ENCODE measurements at regions not wholly inside any gene's neighbourhood (a gene's known extent, or its start where the extent isn't known, plus 50 kb on each side); places are given as distances from the start of the nearest gene placed in this dataset.

- no peaks in the 10 kb centered on the region for H3K27me3 ChIP-seq
- TF ChIP-seq CTCF (IDR thresholded peaks at IDR 0.05) = no peak
- no peak for TF ChIP-seq POLR2A (IDR thresholded peaks at IDR 0.05)
- peak overlapping the region in 2 of 4 donors; percentile 0 to 10 for H3K4me3 ChIP-seq
- H3K4me1 ChIP-seq = peaks cover 0 to 20% (median 4%) of the 10 kb centered on the region in 4 donors
- peak overlapping the region; percentile 43 to 78 (median 58) for H3K27ac ChIP-seq
- no peaks in the 10 kb centered on the region for H3K9me3 ChIP-seq
- peak in 1 of 3 donors; percentile 55 for DNase-seq
- no peaks in the 10 kb centered on the region for H3K36me3 ChIP-seq
Observed at GRCh38 chr9:107732781-107733522, 243.4 kb upstream of the KLF4 start.

- Histone ChIP-seq H3K27me3 (no peaks in the 10 kb centered on the region), H3K27ac (no peak overlapping the region), H3K9me3 (no peaks in the 10 kb centered on the region), H3K4me1 (peaks cover 0 to 17% (median 0%) of the 10 kb centered on the region in 4 donors), H3K4me3 (no peak overlapping the region), H3K36me3 (no peaks in the 10 kb centered on the region)
- TF ChIP-seq POLR2A (IDR thresholded peaks at IDR 0.05) = no peak
- no peak for TF ChIP-seq CTCF (IDR thresholded peaks at IDR 0.05)
- no peak for DNase-seq
Observed at GRCh38 chr9:107731115-107731762, 241.7 kb upstream of the KLF4 start.

- no peak overlapping the region for H3K4me3 ChIP-seq
- no peak overlapping the region for H3K27ac ChIP-seq
- no peak for DNase-seq
- no peaks in the 10 kb centered on the region for H3K36me3 ChIP-seq
- no peaks in the 10 kb centered on the region for H3K9me3 ChIP-seq
- peaks cover 0 to 17% (median 0%) of the 10 kb centered on the region in 4 donors for H3K4me1 ChIP-seq
- no peaks in the 10 kb centered on the region for H3K27me3 ChIP-seq
- TF ChIP-seq POLR2A (IDR thresholded peaks at IDR 0.05) (no peak), CTCF (IDR thresholded peaks at IDR 0.05) (no peak)
Observed at GRCh38 chr9:107730666-107731065, 241.1 kb upstream of the KLF4 start.

GRCh38 chr9:107727086-107727780 is 237.7 kb upstream of the KLF4 start:
- Histone ChIP-seq H3K9me3 (no peaks in the 10 kb centered on the region), H3K4me3 (no peak overlapping the region), H3K27me3 (no peaks in the 10 kb centered on the region), H3K27ac (no peak overlapping the region), H3K36me3 (no peaks in the 10 kb centered on the region), H3K4me1 (no peaks in the 10 kb centered on the region)
- DNase-seq = no peak
- TF ChIP-seq CTCF (IDR thresholded peaks at IDR 0.05) (no peak), POLR2A (IDR thresholded peaks at IDR 0.05) (no peak)

- Histone ChIP-seq H3K36me3 (no peaks in the 10 kb centered on the region), H3K9me3 (no peaks in the 10 kb centered on the region), H3K4me3 (no peak overlapping the region), H3K4me1 (peaks cover 0 to 8% (median 0%) of the 10 kb centered on the region in 4 donors), H3K27ac (no peak overlapping the region), H3K27me3 (no peaks in the 10 kb centered on the region)
- no peak for DNase-seq
- no peak for TF ChIP-seq CTCF (IDR thresholded peaks at IDR 0.05)
- no peak for TF ChIP-seq POLR2A (IDR thresholded peaks at IDR 0.05)
Observed at GRCh38 chr9:107723015-107723414, 233.4 kb upstream of the KLF4 start.
